HG03378 (cell line): ENCODE measurements at regions not wholly inside any gene's neighbourhood (a gene's known extent, or its start where the extent isn't known, plus 50 kb on each side); places are given as distances from the start of the nearest gene placed in this dataset.

Experiments used
- ATAC-seq: cut with Tn5 transposase; IDR thresholded peaks from one replicate; pipeline ENCODE4 v1.9.1; 2021; ENCODE audit warnings: mild to moderate bottlenecking, moderate library complexity; ENCODE audit not compliant: unreplicated experiment

GRCh38 chr13:78428646-78429045 is 174.7 kb downstream of the POU4F1 start:
- ATAC-seq = no peak

GRCh38 chr13:78426183-78426582 is 177.2 kb downstream of the POU4F1 start:
- ATAC-seq = no peak

- peak; percentile 88 for ATAC-seq
Observed at GRCh38 chr13:78420814-78421213, 182.5 kb downstream of the POU4F1 start.

- no peak for ATAC-seq
Observed at GRCh38 chr13:78413887-78414553, 189.3 kb downstream of the POU4F1 start.

GRCh38 chr13:78410847-78411246 is 192.5 kb downstream of the POU4F1 start:
- no peak for ATAC-seq

- ATAC-seq = no peak
Observed at GRCh38 chr13:78410164-78410563, 193.2 kb downstream of the POU4F1 start.

GRCh38 chr13:78409172-78409571 is 194.2 kb downstream of the POU4F1 start:
- ATAC-seq = peak; percentile 65

- no peak for ATAC-seq
Observed at GRCh38 chr13:78404846-78405360, 198.4 kb downstream of the POU4F1 start.

GRCh38 chr13:78402708-78403400 is 200.5 kb downstream of the POU4F1 start:
- no peak for ATAC-seq

GRCh38 chr13:78401873-78402707 is 201.3 kb downstream of the POU4F1 start:
- ATAC-seq = no peak

GRCh38 chr13:78398743-78399410 is 204.5 kb downstream of the POU4F1 start:
- ATAC-seq = peak; percentile 96

GRCh38 chr13:78393286-78394142 is 209.8 kb downstream of the POU4F1 start:
- no peak for ATAC-seq

GRCh38 chr13:78383899-78384298 is 219.5 kb downstream of the POU4F1 start:
- no peak for ATAC-seq

GRCh38 chr13:78383071-78383484 is 220.3 kb downstream of the POU4F1 start:
- no peak for ATAC-seq

GRCh38 chr13:78382491-78382890 is 220.9 kb downstream of the POU4F1 start:
- no peak for ATAC-seq

GRCh38 chr13:78376822-78377221 is 226.5 kb downstream of the POU4F1 start:
- no peak for ATAC-seq

- no peak for ATAC-seq
Observed at GRCh38 chr13:78376033-78376432, 227.3 kb downstream of the POU4F1 start.

- no peak for ATAC-seq
Observed at GRCh38 chr13:78372581-78372980, 230.8 kb downstream of the POU4F1 start.

- ATAC-seq = no peak
Observed at GRCh38 chr13:78370231-78370630, 233.1 kb downstream of the POU4F1 start.

GRCh38 chr13:78364711-78365110 is 238.6 kb downstream of the POU4F1 start:
- no peak for ATAC-seq
